ENCODE measurements at regions not wholly inside any gene's neighbourhood (a gene's known extent, or its start where the extent isn't known, plus 50 kb on each side); places are given as distances from the start of the nearest gene placed in this dataset.

- H3K27ac Mint-ChIP-seq: no peak overlapping the region
- no peaks in the 10 kb centered on the region for H3K9me3 Mint-ChIP-seq
- peaks cover 29% of the 10 kb centered on the region for H3K27me3 Mint-ChIP-seq
- H3K4me3 Mint-ChIP-seq: no peak overlapping the region
- H3K36me3 Mint-ChIP-seq: no peaks in the 10 kb centered on the region
- no peaks in the 10 kb centered on the region for H3K4me1 Mint-ChIP-seq
- no peak for DNase-seq
- CTCF ChIA-PET: interaction anchor here (1.4 kb wide), 1 partner anchor 12 kb away, joined by 3 read pairs; no protein-coding TSS in a partner anchor
Observed at GRCh38 chr20:58144096-58144495, 84.4 kb downstream of the ANKRD60 start.

- CTCF ChIA-PET: interaction anchor here (1.4 kb wide), 1 partner anchor 12 kb away, joined by 3 read pairs; no protein-coding TSS in a partner anchor
- H3K27ac Mint-ChIP-seq: no peak overlapping the region
Observed at GRCh38 chr20:58143531-58143930, 84.9 kb downstream of the ANKRD60 start.

GRCh38 chr20:58142843-58143185 is 85.6 kb downstream of the ANKRD60 start:
- DNase-seq: no peak
- no peak overlapping the region for H3K27ac Mint-ChIP-seq
- H3K9me3 Mint-ChIP-seq: no peaks in the 10 kb centered on the region
- H3K27me3 Mint-ChIP-seq: peaks cover 17% of the 10 kb centered on the region
- H3K36me3 Mint-ChIP-seq: no peaks in the 10 kb centered on the region
- CTCF ChIA-PET: interaction anchor here (1.4 kb wide), 1 partner anchor 13 kb away, joined by 3 read pairs; no protein-coding TSS in a partner anchor
- no peaks in the 10 kb centered on the region for H3K4me1 Mint-ChIP-seq
- no peak overlapping the region for H3K4me3 Mint-ChIP-seq

More at GRCh38 chr20:58143531-58143930, 84.9 kb downstream of the ANKRD60 start:
- Mint-ChIP-seq H3K9me3 (no peaks in the 10 kb centered on the region), H3K36me3 (no peaks in the 10 kb centered on the region), H3K27me3 (peaks cover 23% of the 10 kb centered on the region), H3K4me3 (no peak overlapping the region), H3K4me1 (no peaks in the 10 kb centered on the region)
- DNase-seq: no peak

GRCh38 chr20:58141971-58142842 is 86.2 kb downstream of the ANKRD60 start:
- Mint-ChIP-seq H3K4me1 (no peaks in the 10 kb centered on the region), H3K27me3 (peaks cover 18% of the 10 kb centered on the region), H3K4me3 (no peak overlapping the region), H3K36me3 (no peaks in the 10 kb centered on the region), H3K9me3 (no peaks in the 10 kb centered on the region), H3K27ac (no peak overlapping the region)
- CTCF ChIA-PET: no interaction called here
- DNase-seq: no peak

GRCh38 chr20:58141496-58141895 is 87.0 kb downstream of the ANKRD60 start:
- no peaks in the 10 kb centered on the region for H3K36me3 Mint-ChIP-seq
- CTCF ChIA-PET: no interaction called here
- no peak overlapping the region for H3K27ac Mint-ChIP-seq
- H3K4me3 Mint-ChIP-seq: no peak overlapping the region
- no peaks in the 10 kb centered on the region for H3K4me1 Mint-ChIP-seq
- H3K27me3 Mint-ChIP-seq: peaks cover 20% of the 10 kb centered on the region
- no peaks in the 10 kb centered on the region for H3K9me3 Mint-ChIP-seq
- DNase-seq: no peak

GRCh38 chr20:58140787-58141425 is 87.5 kb downstream of the ANKRD60 start:
- Mint-ChIP-seq H3K27ac (no peak overlapping the region), H3K9me3 (no peaks in the 10 kb centered on the region), H3K27me3 (peaks cover 24% of the 10 kb centered on the region), H3K4me3 (no peak overlapping the region), H3K36me3 (no peaks in the 10 kb centered on the region), H3K4me1 (no peaks in the 10 kb centered on the region)
- DNase-seq: no peak
- CTCF ChIA-PET: no interaction called here

- DNase-seq: no peak
- H3K4me3 Mint-ChIP-seq: no peak overlapping the region
- H3K27ac Mint-ChIP-seq: peak overlapping the region; percentile 70
- CTCF ChIA-PET: no interaction called here
- no peaks in the 10 kb centered on the region for H3K9me3 Mint-ChIP-seq
- no peaks in the 10 kb centered on the region for H3K36me3 Mint-ChIP-seq
- H3K27me3 Mint-ChIP-seq: peaks cover 26% of the 10 kb centered on the region
- H3K4me1 Mint-ChIP-seq: no peaks in the 10 kb centered on the region
Observed at GRCh38 chr20:58139849-58140786, 88.3 kb downstream of the ANKRD60 start.

- Mint-ChIP-seq H3K27ac (no peak overlapping the region), H3K27me3 (peaks cover 35% of the 10 kb centered on the region), H3K4me1 (no peaks in the 10 kb centered on the region), H3K9me3 (no peaks in the 10 kb centered on the region), H3K4me3 (no peak overlapping the region), H3K36me3 (no peaks in the 10 kb centered on the region)
- no peak for DNase-seq
- CTCF ChIA-PET: no interaction called here
Observed at GRCh38 chr20:58138395-58138794, 90.1 kb downstream of the ANKRD60 start.

GRCh38 chr20:58137651-58138265 is 90.7 kb downstream of the ANKRD60 start:
- Mint-ChIP-seq H3K36me3 (no peaks in the 10 kb centered on the region), H3K4me3 (no peak overlapping the region), H3K27ac (no peak overlapping the region), H3K4me1 (no peaks in the 10 kb centered on the region), H3K27me3 (peaks cover 41% of the 10 kb centered on the region), H3K9me3 (no peaks in the 10 kb centered on the region)
- DNase-seq: no peak
- CTCF ChIA-PET: no interaction called here

GRCh38 chr20:58137236-58137635 is 91.2 kb downstream of the ANKRD60 start:
- H3K4me3 Mint-ChIP-seq: no peak overlapping the region
- no peaks in the 10 kb centered on the region for H3K4me1 Mint-ChIP-seq
- DNase-seq: no peak
- no peaks in the 10 kb centered on the region for H3K9me3 Mint-ChIP-seq
- H3K27me3 Mint-ChIP-seq: peaks cover 46% of the 10 kb centered on the region
- no peaks in the 10 kb centered on the region for H3K36me3 Mint-ChIP-seq
- H3K27ac Mint-ChIP-seq: no peak overlapping the region
- CTCF ChIA-PET: no interaction called here

- CTCF ChIA-PET: no interaction called here
- H3K36me3 Mint-ChIP-seq: no peaks in the 10 kb centered on the region
- no peak overlapping the region for H3K27ac Mint-ChIP-seq
- DNase-seq: no peak
- no peak overlapping the region for H3K4me3 Mint-ChIP-seq
- H3K27me3 Mint-ChIP-seq: peaks cover 58% of the 10 kb centered on the region
- no peaks in the 10 kb centered on the region for H3K9me3 Mint-ChIP-seq
- H3K4me1 Mint-ChIP-seq: peaks cover 5% of the 10 kb centered on the region
Observed at GRCh38 chr20:58136149-58136484, 92.3 kb downstream of the ANKRD60 start.

- no peaks in the 10 kb centered on the region for H3K36me3 Mint-ChIP-seq
- H3K4me3 Mint-ChIP-seq: no peak overlapping the region
- peaks cover 5% of the 10 kb centered on the region for H3K4me1 Mint-ChIP-seq
- CTCF ChIA-PET: no interaction called here
- no peaks in the 10 kb centered on the region for H3K9me3 Mint-ChIP-seq
- H3K27me3 Mint-ChIP-seq: peaks cover 63% of the 10 kb centered on the region
- H3K27ac Mint-ChIP-seq: no peak overlapping the region
- DNase-seq: no peak
Observed at GRCh38 chr20:58135441-58136148, 92.9 kb downstream of the ANKRD60 start.

- no peak overlapping the region for H3K4me3 Mint-ChIP-seq
- H3K9me3 Mint-ChIP-seq: no peaks in the 10 kb centered on the region
- H3K27me3 Mint-ChIP-seq: peaks cover 81% of the 10 kb centered on the region
- no peaks in the 10 kb centered on the region for H3K36me3 Mint-ChIP-seq
- CTCF ChIA-PET: no interaction called here
- H3K4me1 Mint-ChIP-seq: peaks cover 5% of the 10 kb centered on the region
- H3K27ac Mint-ChIP-seq: no peak overlapping the region
- DNase-seq: no peak
Observed at GRCh38 chr20:58133020-58133808, 95.2 kb downstream of the ANKRD60 start.
